Endothelial cell of umbilical vein (primary cell): ENCODE measurements at regions not wholly inside any gene's neighbourhood (a gene's known extent, or its start where the extent isn't known, plus 50 kb on each side); places are given as distances from the start of the nearest gene placed in this dataset.
A peak's percentile ranks its signal among the peaks of the same experiment; 100 is the strongest.

ENCODE experiments used
- BruUV-seq: library from RNA; stranded (reverse); fragments of 400-500 nt; replicated peaks from 2 replicates; lab custom pipeline; 2021; lab: Mats Ljungman, UMichigan
- CTCF ChIA-PET: fragments of 300-600, 350-600 bp; sonication (Branson Sonifier 250); formaldehyde crosslinking; loops from one replicate; lab custom pipeline; 2021; ENCODE audit warnings: antibody characterized with exemption, inconsistent platforms; lab: Charles Lee
- POLR2A ChIA-PET: fragments of 300-600, 350-600 bp; sonication (Branson Sonifier 250); formaldehyde crosslinking; loops from one replicate; lab custom pipeline; 2021; ENCODE audit warnings: antibody characterized with exemption, inconsistent platforms; lab: Charles Lee
- DNase-seq: peaks from one replicate; pipeline ENCODE4 v3.0.0-alpha.2; 2011; ENCODE audit warnings: low read depth, low spot score
- FAIRE-seq: peaks from 2 replicates; lab custom pipeline; 2011; peaks lifted over from hg19 to GRCh38; lab: Jason Lieb, UNC
- H2AFZ ChIP-seq: 2 replicates; pipeline ENCODE4 v1.6.0; 2012; ENCODE audit warnings: low read depth, low read length, control low read depth, inconsistent platforms
- H3K27ac ChIP-seq: 2 replicates; pipeline ENCODE4 v1.5.1; 2011; ENCODE audit warnings: low read depth, mild to moderate bottlenecking, control low read depth, low read length, moderate library complexity; ENCODE audit not compliant: insufficient read depth
- H3K27me3 ChIP-seq, 2 experiments: 2 replicates each; pipeline versions ENCODE4 v1.6.0 to v1.6.1; 2011; ENCODE audit warnings: low read length in 2 of 2, mixed read lengths in 1 of 2; ENCODE audit not compliant: control insufficient read depth in 2 of 2, insufficient read depth in 2 of 2
- H3K36me3 ChIP-seq, 2 experiments: 2 replicates in 1 of 2; 3 replicates in 1 of 2; pipeline ENCODE4 v1.5.1; 2011; ENCODE audit warnings: low read length in 2 of 2, mild to moderate bottlenecking in 1 of 2, moderate library complexity in 1 of 2; ENCODE audit not compliant: control insufficient read depth in 2 of 2, insufficient read depth in 2 of 2; ENCODE audit errors: extremely low read depth in 1 of 2
- H3K4me1 ChIP-seq: 3 replicates; pipeline ENCODE4 v1.5.1; 2011; ENCODE audit warnings: mild to moderate bottlenecking, low read length; ENCODE audit not compliant: control insufficient read depth, insufficient read depth; ENCODE audit errors: extremely low read depth
- H3K4me2 ChIP-seq: 2 replicates; pipeline ENCODE4 v1.6.1; 2011; ENCODE audit warnings: low read length, control low read depth, mixed read lengths; ENCODE audit not compliant: insufficient read depth
- H3K4me3 ChIP-seq, 3 experiments: fragments of 200-600 bp in 1 of 3; sonication (generic), shearing (Covaris generic) in 1 of 3; replicated peaks in 1 of 3; 2 replicates each; pipeline ENCODE4 v1.5.1; 2011 to 2016; ENCODE audit warnings: control low read depth in 3 of 3, low read length in 3 of 3, mild to moderate bottlenecking in 2 of 3, inconsistent platforms in 1 of 3, low read depth in 1 of 3, moderate library complexity in 1 of 3; ENCODE audit not compliant: insufficient read depth in 1 of 3
- H3K79me2 ChIP-seq: 2 replicates; pipeline ENCODE4 v1.6.0; 2012; ENCODE audit warnings: low read length, inconsistent platforms; ENCODE audit not compliant: control insufficient read depth, insufficient read depth
- H3K9ac ChIP-seq: replicated peaks from 2 replicates; pipeline ENCODE3; 2011; ENCODE audit warnings: low read length, control low read depth; ENCODE audit not compliant: insufficient read depth; ENCODE audit errors: extremely low read depth
- H3K9me1 ChIP-seq: replicated peaks from 3 replicates; pipeline ENCODE4 v1.6.0; 2011; ENCODE audit warnings: mild to moderate bottlenecking, low read length; ENCODE audit not compliant: control insufficient read depth, insufficient read depth; ENCODE audit errors: extremely low read depth
- H3K9me3 ChIP-seq: replicated peaks from 2 replicates; pipeline ENCODE4 v1.5.1; 2012; ENCODE audit warnings: low read length, inconsistent platforms; ENCODE audit not compliant: control insufficient read depth, insufficient read depth
- H4K20me1 ChIP-seq: replicated peaks from 2 replicates; pipeline ENCODE3; 2011; ENCODE audit warnings: mild to moderate bottlenecking, low read length; ENCODE audit not compliant: control insufficient read depth, insufficient read depth; ENCODE audit errors: extremely low read depth
- CTCF ChIP-seq, 2 donors: IDR thresholded peaks; 1 replicate in 1 of 2; 2 replicates in 1 of 2; pipeline ENCODE4 v1.5.1; 2011; ENCODE audit warnings: low read length in 2 of 2, mild to moderate bottlenecking in 2 of 2, moderate library complexity in 2 of 2, control low read depth in 1 of 2, inconsistent platforms in 1 of 2, low read depth in 1 of 2; ENCODE audit not compliant: insufficient read depth in 1 of 2; ENCODE audit errors: extremely low read depth in 1 of 2
- EZH2 ChIP-seq: IDR thresholded peaks from 2 replicates; pipeline ENCODE4 v1.6.1; 2012; ENCODE audit warnings: borderline replicate concordance, low read depth, mild to moderate bottlenecking, moderate library complexity, low read length, inconsistent platforms; ENCODE audit not compliant: severe bottlenecking
- FOS ChIP-seq: IDR thresholded peaks from 2 replicates; pipeline ENCODE4 v1.6.1; 2011; ENCODE audit warnings: mild to moderate bottlenecking, low read length, moderate library complexity, borderline replicate concordance; ENCODE audit not compliant: insufficient read depth
- GATA2 ChIP-seq: IDR thresholded peaks from 2 replicates; pipeline ENCODE4 v1.7.0; 2011; ENCODE audit warnings: low read depth, mild to moderate bottlenecking, moderate library complexity, mixed read lengths, low read length; ENCODE audit not compliant: insufficient read length, insufficient read depth
- JUN ChIP-seq: IDR thresholded peaks from 2 replicates; pipeline ENCODE4 v1.6.1; 2011; ENCODE audit warnings: borderline replicate concordance, low read depth; ENCODE audit not compliant: insufficient read length, insufficient read depth
- MAX ChIP-seq: IDR thresholded peaks from 2 replicates; pipeline ENCODE4 v1.6.1; 2011; ENCODE audit not compliant: insufficient read depth, insufficient read length
- MYC ChIP-seq: IDR thresholded peaks from one replicate; pipeline ENCODE4 v1.6.1; 2011; ENCODE audit warnings: mild to moderate bottlenecking, low read depth, low read length
- POLR2A ChIP-seq: IDR thresholded peaks from 2 replicates; pipeline ENCODE4 v1.6.1; 2012; ENCODE audit warnings: low read depth, mild to moderate bottlenecking, control low read depth, low read length
- POLR2AphosphoS5 ChIP-seq: IDR thresholded peaks from 2 replicates; pipeline ENCODE4 v1.6.1; 2012; ENCODE audit warnings: low read depth, mild to moderate bottlenecking, control low read depth, low read length, moderate library complexity; ENCODE audit not compliant: insufficient read depth
- dilution Hi-C: fragments of 300-500 bp; cut with MboI; formaldehyde crosslinking; loops from one replicate; pipeline ENCODE4 v1.15.0; 2019; ENCODE audit warnings: low sequenced_read_pairs; ENCODE audit not compliant: extremely low pct_ligation_motif_present
- intact Hi-C: fragments of 100-400 bp; cut with micrococcal nuclease; formaldehyde crosslinking; loops from one replicate; pipeline ENCODE4 v1.10.0; 2022

GRCh38 chr4:11801466-11802446 is 373.1 kb upstream of the HS3ST1 start:
- Histone ChIP-seq H4K20me1 (no peaks in the 10 kb centered on the region), H3K4me3 (no peak overlapping the region), H3K36me3 (no peaks in the 10 kb centered on the region), H3K4me1 (peaks cover 22% of the 10 kb centered on the region), H3K27me3 (no peaks in the 10 kb centered on the region), H3K9me1 (no peaks in the 10 kb centered on the region), H2AFZ (peak overlapping the region; percentile 30), H3K9me3 (no peaks in the 10 kb centered on the region), H3K9ac (peak overlapping the region; percentile 57), H3K4me2 (peak overlapping the region; percentile 17), H3K27ac (peak overlapping the region; percentile 74), H3K79me2 (no peaks in the 10 kb centered on the region)
- intact Hi-C loops (loop anchor here (1.0 to 10.0 kb wide), 6 partner anchors 27 to 1217 kb away; no protein-coding TSS in a partner anchor), dilution Hi-C loops (no loop called here)
- TSS peak; percentile 59 for BruUV-seq
- ChIA-PET CTCF (interaction anchor here (1.2 to 1.8 kb wide), 8 partner anchors 12 to 831 kb away, joined by 3 to 9 read pairs (median 5); no protein-coding TSS in a partner anchor), POLR2A (no interaction called here)
- DNase-seq (peak; percentile 98), FAIRE-seq (peak; percentile 74)
- TF ChIP-seq MYC (no peak), EZH2 (no peak), POLR2AphosphoS5 (peak; percentile 62), JUN (peak; percentile 50), MAX (no peak), GATA2 (peak; percentile 90), CTCF (IDR thresholded peaks at IDR 0.05; ENCODE audit: extremely low read depth in 1 of 2, insufficient read depth in 1 of 2, low read depth in 1 of 2, low read length in 2 of 2) (no peak), POLR2A (peak; percentile 31), FOS (peak; percentile 58)
